Peyer's patch (tissue), 4 donors: ENCODE measurements at regions not wholly inside any gene's neighbourhood (a gene's known extent, or its start where the extent isn't known, plus 50 kb on each side); places are given as distances from the start of the nearest gene placed in this dataset.

Experiments used
- DNase-seq, 3 donors: peaks; one replicate each; pipeline ENCODE4 v3.0.0-alpha.2; 2017 to 2019
- H3K27ac ChIP-seq, 4 donors: fragments of 200-600 bp; sonication (generic); one replicate each; pipeline ENCODE4 v1.5.1; 2016 to 2019
- H3K27me3 ChIP-seq, 2 donors: fragments of 200-600 bp; sonication (generic); one replicate each; pipeline ENCODE4 v1.5.1; 2019
- H3K36me3 ChIP-seq, 3 donors: fragments of 200-600 bp; sonication (generic); one replicate each; pipeline ENCODE4 v1.5.1; 2016 to 2019
- H3K4me1 ChIP-seq, 4 donors: fragments of 200-600 bp; sonication (generic); one replicate each; pipeline ENCODE4 v1.5.1; 2016 to 2019
- H3K4me3 ChIP-seq, 4 donors: fragments of 200-600 bp; sonication (generic); 1 replicate in 3 of 4; 2 replicates in 1 of 4; pipeline ENCODE4 v1.5.1; 2016 to 2019; ENCODE audit warnings: mild to moderate bottlenecking in 1 of 4
- H3K9me3 ChIP-seq, 4 donors: fragments of 200-600 bp; sonication (generic); one replicate each; pipeline ENCODE4 v1.5.1; 2016 to 2019; ENCODE audit warnings: mild to moderate bottlenecking in 1 of 4
- POLR2A ChIP-seq, 2 donors: fragments of 450-650 bp; IDR thresholded peaks; one replicate each; pipeline ENCODE4 v1.5.1; 2017; ENCODE audit warnings: antibody characterized with exemption in 2 of 2, mild to moderate bottlenecking in 2 of 2, moderate library complexity in 2 of 2
- TF ChIP-seq, protein P1 (sequence below), 6 experiments: fragments of 450-650 bp in 4 of 6; fragments of 200-600 bp in 2 of 6; sonication (generic) in 1 of 6; IDR thresholded peaks; one replicate each; pipeline ENCODE4 v1.5.1; 2017 to 2019; ENCODE audit warnings: antibody characterized with exemption in 6 of 6, mild to moderate bottlenecking in 3 of 6, moderate library complexity in 1 of 6

- Histone ChIP-seq H3K4me3 (no peak overlapping the region), H3K4me1 (no peaks in the 10 kb centered on the region), H3K36me3 (no peaks in the 10 kb centered on the region), H3K27ac (no peak overlapping the region), H3K9me3 (no peaks in the 10 kb centered on the region), H3K27me3 (no peaks in the 10 kb centered on the region)
- no peak for TF ChIP-seq POLR2A (IDR thresholded peaks at IDR 0.05)
- TF ChIP-seq, protein P1, sequence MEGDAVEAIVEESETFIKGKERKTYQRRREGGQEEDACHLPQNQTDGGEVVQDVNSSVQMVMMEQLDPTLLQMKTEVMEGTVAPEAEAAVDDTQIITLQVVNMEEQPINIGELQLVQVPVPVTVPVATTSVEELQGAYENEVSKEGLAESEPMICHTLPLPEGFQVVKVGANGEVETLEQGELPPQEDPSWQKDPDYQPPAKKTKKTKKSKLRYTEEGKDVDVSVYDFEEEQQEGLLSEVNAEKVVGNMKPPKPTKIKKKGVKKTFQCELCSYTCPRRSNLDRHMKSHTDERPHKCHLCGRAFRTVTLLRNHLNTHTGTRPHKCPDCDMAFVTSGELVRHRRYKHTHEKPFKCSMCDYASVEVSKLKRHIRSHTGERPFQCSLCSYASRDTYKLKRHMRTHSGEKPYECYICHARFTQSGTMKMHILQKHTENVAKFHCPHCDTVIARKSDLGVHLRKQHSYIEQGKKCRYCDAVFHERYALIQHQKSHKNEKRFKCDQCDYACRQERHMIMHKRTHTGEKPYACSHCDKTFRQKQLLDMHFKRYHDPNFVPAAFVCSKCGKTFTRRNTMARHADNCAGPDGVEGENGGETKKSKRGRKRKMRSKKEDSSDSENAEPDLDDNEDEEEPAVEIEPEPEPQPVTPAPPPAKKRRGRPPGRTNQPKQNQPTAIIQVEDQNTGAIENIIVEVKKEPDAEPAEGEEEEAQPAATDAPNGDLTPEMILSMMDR (IDR thresholded peaks at IDR 0.05) = no peak
- no peak for DNase-seq
Observed at GRCh38 chr13:67445436-67445835, 215.3 kb upstream of the PCDH9 start.

DNA sequence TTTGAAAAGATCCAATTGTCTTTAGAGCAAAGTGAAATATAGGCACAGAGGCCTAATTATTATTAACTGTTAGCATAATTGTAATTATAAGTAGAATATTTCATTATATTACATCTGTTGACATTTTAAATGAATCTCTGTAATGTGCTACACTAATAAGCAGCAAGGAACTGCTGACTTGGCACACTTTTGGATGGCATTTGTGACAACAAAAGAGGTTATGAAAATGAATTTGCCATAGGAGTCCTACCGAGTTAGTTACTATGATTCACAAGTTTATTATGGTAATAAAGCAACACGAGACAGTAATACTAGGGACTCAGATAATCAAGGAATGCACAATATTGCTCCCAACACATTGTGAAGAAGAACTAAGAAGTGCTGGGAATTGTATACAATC, 213.8 kb upstream of the PCDH9 start:
- Histone ChIP-seq H3K4me1 (no peaks in the 10 kb centered on the region), H3K4me3 (no peak overlapping the region), H3K27ac (no peak overlapping the region), H3K27me3 (no peaks in the 10 kb centered on the region), H3K9me3 (no peaks in the 10 kb centered on the region), H3K36me3 (no peaks in the 10 kb centered on the region)
- no peak for DNase-seq
- no peak for TF ChIP-seq POLR2A (IDR thresholded peaks at IDR 0.05)
- TF ChIP-seq, protein P1 (IDR thresholded peaks at IDR 0.05) = no peak

- Histone ChIP-seq H3K4me1 (no peaks in the 10 kb centered on the region), H3K4me3 (no peak overlapping the region), H3K36me3 (no peaks in the 10 kb centered on the region), H3K27ac (no peak overlapping the region), H3K9me3 (no peaks in the 10 kb centered on the region), H3K27me3 (no peaks in the 10 kb centered on the region)
- no peak for DNase-seq
- TF ChIP-seq, protein P1 (IDR thresholded peaks at IDR 0.05) = no peak
- no peak for TF ChIP-seq POLR2A (IDR thresholded peaks at IDR 0.05)
Observed at GRCh38 chr13:67440236-67440975, 210.3 kb upstream of the PCDH9 start.

DNA sequence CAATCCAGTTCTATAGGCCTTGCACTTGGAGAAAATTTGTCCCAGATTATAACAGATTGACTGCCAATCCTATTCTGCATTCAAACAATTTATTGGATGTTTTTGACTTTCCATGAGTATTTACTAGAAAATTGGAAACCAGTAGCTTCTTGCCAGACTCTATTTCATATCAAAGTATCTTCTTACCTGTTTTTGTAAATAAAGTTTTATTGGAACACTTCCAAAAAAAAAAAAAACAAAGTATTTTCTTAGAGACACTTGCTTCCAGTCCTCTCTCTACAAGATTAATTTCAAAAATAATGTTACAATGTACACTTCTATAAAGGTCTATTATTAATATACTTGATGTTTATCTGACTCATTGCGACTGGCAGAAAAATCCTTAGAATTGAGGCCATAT, 209.2 kb upstream of the PCDH9 start:
- Histone ChIP-seq H3K36me3 (no peaks in the 10 kb centered on the region), H3K4me3 (no peak overlapping the region), H3K27ac (no peak overlapping the region), H3K9me3 (no peaks in the 10 kb centered on the region), H3K27me3 (no peaks in the 10 kb centered on the region), H3K4me1 (no peaks in the 10 kb centered on the region)
- TF ChIP-seq, protein P1 (IDR thresholded peaks at IDR 0.05) = no peak
- TF ChIP-seq POLR2A (IDR thresholded peaks at IDR 0.05) = no peak
- no peak for DNase-seq

DNA sequence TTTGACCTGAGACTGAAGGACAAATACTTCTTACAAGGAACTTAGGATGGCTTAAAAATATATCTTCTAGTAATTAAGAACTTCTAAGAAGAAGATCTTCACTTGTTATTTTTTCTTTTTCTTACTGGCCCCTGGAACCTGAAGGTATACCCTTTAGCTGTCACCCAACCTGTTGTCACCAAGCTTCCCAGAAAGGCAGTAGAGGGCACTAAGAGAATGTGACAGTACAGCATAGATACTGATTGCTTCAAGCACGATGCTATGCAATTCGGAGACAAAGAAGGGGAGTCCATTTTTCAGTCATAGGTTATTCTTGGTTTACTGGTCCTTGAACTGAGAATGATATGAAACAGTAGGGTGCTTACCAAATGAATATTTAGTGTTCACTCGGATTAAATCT, 208.3 kb upstream of the PCDH9 start:
- no peaks in the 10 kb centered on the region for H3K4me1 ChIP-seq
- H3K27ac ChIP-seq = no peak overlapping the region
- H3K27me3 ChIP-seq = no peaks in the 10 kb centered on the region
- TF ChIP-seq POLR2A (IDR thresholded peaks at IDR 0.05) = no peak
- TF ChIP-seq, protein P1 (IDR thresholded peaks at IDR 0.05) = no peak
- H3K4me3 ChIP-seq = no peak overlapping the region
- no peaks in the 10 kb centered on the region for H3K36me3 ChIP-seq
- DNase-seq = no peak
- H3K9me3 ChIP-seq = no peaks in the 10 kb centered on the region

DNA sequence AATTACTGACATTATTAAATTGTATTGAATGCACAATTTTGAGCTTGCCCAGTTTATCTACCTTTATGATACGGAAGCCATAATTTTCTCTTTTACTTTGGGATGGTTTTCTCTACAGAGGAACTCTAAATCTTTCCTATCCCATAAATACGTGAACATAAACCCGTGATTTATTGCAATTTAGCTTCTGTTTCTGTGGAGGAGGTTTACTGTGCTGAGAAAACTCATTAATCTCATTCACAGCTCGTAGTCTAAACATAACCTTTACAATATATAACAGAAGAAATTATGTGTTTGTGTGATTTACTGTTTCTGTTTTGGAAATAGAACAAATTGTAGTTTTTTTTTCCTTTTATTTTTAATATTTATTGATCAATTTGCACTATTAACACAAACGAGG, 207.1 kb upstream of the PCDH9 start:
- no peak overlapping the region for H3K4me3 ChIP-seq
- H3K36me3 ChIP-seq = no peaks in the 10 kb centered on the region
- TF ChIP-seq, protein P1 (IDR thresholded peaks at IDR 0.05) = no peak
- no peak for TF ChIP-seq POLR2A (IDR thresholded peaks at IDR 0.05)
- H3K9me3 ChIP-seq = no peaks in the 10 kb centered on the region
- no peak for DNase-seq
- no peaks in the 10 kb centered on the region for H3K27me3 ChIP-seq
- H3K27ac ChIP-seq = no peak overlapping the region
- H3K4me1 ChIP-seq = no peaks in the 10 kb centered on the region
